Kidney (tissue), 13 donors: ENCODE measurements at regions not wholly inside any gene's neighbourhood (a gene's known extent, or its start where the extent isn't known, plus 50 kb on each side); places are given as distances from the start of the nearest gene placed in this dataset.
"Not testable (repeated sequence)": the region's sequence is repeated elsewhere in the genome, so short reads cannot be mapped to it uniquely, and the experiment has no call there.

Source experiments
- DNase-seq, 5 donors: peaks; one replicate each; pipeline ENCODE4 v3.0.0-alpha.2; 2013 to 2020
- FAIRE-seq: peaks from 2 replicates; lab custom pipeline; 2012; peaks lifted over from hg19 to GRCh38; lab: Jason Lieb, UNC
- H3K27ac ChIP-seq, 2 donors: one replicate each; pipeline ENCODE4 v1.7.0; 2013; ENCODE audit warnings: low read depth in 2 of 2, low read length in 2 of 2, inconsistent platforms in 1 of 2
- H3K27me3 ChIP-seq: one replicate; pipeline ENCODE4 v1.7.1; 2013; ENCODE audit warnings: low read length, inconsistent platforms; ENCODE audit not compliant: control insufficient read depth, insufficient read depth
- H3K36me3 ChIP-seq, 3 donors: one replicate each; pipeline versions ENCODE4 v1.7.0 to v1.7.1; 2013; ENCODE audit warnings: low read length in 3 of 3, control low read depth in 1 of 3, inconsistent platforms in 1 of 3; ENCODE audit not compliant: insufficient read depth in 3 of 3, control insufficient read depth in 2 of 3
- H3K4me1 ChIP-seq, 3 donors: one replicate each; pipeline versions ENCODE4 v1.7.0 to v1.7.1; 2013; ENCODE audit warnings: low read length in 3 of 3, inconsistent platforms in 1 of 3, low read depth in 1 of 3; ENCODE audit not compliant: control insufficient read depth in 2 of 3, insufficient read depth in 2 of 3
- H3K4me3 ChIP-seq, 3 donors: one replicate each; pipeline versions ENCODE4 v1.7.0 to v1.8.1; 2013; ENCODE audit warnings: low read length in 3 of 3, control low read depth in 1 of 3, inconsistent platforms in 1 of 3
- H3K9ac ChIP-seq, 3 donors: one replicate each; pipeline versions ENCODE4 v1.7.0 to v1.7.1; 2013; ENCODE audit warnings: low read length in 3 of 3, control low read depth in 1 of 3, inconsistent platforms in 1 of 3
- H3K9me3 ChIP-seq, 3 donors: one replicate each; pipeline versions ENCODE4 v1.7.0 to v1.7.1; 2013; ENCODE audit warnings: low read length in 3 of 3, control low read depth in 1 of 3, inconsistent platforms in 1 of 3; ENCODE audit not compliant: control insufficient read depth in 2 of 3, insufficient read depth in 1 of 3
- intact Hi-C: fragments of 100-400 bp; cut with DNase I; formaldehyde crosslinking; loops from one replicate; pipeline ENCODE4 v1.11.1; 2022
- TF ChIP-seq, protein P1 (sequence below): IDR thresholded peaks from 3 replicates; pipeline ENCODE4 v1.5.1; 2012; ENCODE audit warnings: mild to moderate bottlenecking, moderate library complexity, borderline replicate concordance; ENCODE audit not compliant: insufficient read depth; ENCODE audit errors: extremely low read depth
- donor health status: control.
- donor health status: control.
- donor health status: control.
- donor health status: control.
- donor health status: control.
- donor health status: DM: yes; HTN: yes; CAD: no.
- donor health status: Normal renal cell carcinoma (clear cell type).

DNA sequence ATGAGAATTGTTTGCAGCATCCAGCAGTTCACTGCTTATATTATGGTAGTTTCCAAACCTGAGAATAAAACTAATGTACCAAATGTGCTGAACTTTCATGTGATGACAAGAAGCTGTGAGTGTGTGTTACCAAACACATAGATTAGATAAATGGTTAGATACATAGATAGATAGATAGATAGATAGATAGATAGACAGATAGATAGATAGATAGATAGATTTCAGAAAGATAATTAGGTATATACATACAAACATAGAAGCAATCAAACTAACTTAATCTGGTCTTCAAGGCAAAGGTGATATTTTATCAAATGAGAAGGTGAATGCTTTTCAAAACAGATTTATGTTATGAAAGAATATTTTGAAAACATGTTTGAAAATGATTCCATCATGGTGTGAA lies 147.3 kb upstream of the C11orf58 start:
- intact Hi-C loops, result no loop called here
- no peak for FAIRE-seq
- TF ChIP-seq, protein P1, sequence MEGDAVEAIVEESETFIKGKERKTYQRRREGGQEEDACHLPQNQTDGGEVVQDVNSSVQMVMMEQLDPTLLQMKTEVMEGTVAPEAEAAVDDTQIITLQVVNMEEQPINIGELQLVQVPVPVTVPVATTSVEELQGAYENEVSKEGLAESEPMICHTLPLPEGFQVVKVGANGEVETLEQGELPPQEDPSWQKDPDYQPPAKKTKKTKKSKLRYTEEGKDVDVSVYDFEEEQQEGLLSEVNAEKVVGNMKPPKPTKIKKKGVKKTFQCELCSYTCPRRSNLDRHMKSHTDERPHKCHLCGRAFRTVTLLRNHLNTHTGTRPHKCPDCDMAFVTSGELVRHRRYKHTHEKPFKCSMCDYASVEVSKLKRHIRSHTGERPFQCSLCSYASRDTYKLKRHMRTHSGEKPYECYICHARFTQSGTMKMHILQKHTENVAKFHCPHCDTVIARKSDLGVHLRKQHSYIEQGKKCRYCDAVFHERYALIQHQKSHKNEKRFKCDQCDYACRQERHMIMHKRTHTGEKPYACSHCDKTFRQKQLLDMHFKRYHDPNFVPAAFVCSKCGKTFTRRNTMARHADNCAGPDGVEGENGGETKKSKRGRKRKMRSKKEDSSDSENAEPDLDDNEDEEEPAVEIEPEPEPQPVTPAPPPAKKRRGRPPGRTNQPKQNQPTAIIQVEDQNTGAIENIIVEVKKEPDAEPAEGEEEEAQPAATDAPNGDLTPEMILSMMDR, result no peak
- Histone ChIP-seq H3K9ac (no peak overlapping the region), H3K9me3 (no peaks in the 10 kb centered on the region), H3K27me3 (no peaks in the 10 kb centered on the region), H3K27ac (no peak overlapping the region), H3K4me1 (no peaks in the 10 kb centered on the region), H3K36me3 (no peaks in the 10 kb centered on the region), H3K4me3 (no peak overlapping the region)
- DNase-seq, result no peak

DNA sequence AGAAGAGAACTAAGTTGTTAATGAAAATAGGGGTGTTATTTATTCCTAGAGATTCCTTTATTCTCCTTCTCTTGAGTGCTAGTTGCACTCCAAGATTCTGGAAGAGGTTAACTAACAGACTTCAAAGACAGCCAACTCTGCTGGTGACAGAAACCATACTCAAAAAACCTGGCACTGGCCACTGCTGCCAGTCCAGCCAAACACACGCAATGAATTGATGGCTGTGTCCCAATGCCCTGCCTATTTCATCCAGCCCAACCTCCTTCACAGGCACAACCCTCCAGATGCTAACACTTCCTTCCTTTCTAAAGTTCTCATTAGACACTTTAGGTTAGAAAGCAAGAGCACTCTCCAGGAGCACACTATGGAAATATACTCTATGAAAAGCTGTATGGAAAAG lies 150.8 kb upstream of the C11orf58 start:
- DNase-seq (no peak), FAIRE-seq (no peak)
- H3K9me3 ChIP-seq, result no peaks in the 10 kb centered on the region
- TF ChIP-seq, protein P1, result no peak
- H3K4me1 ChIP-seq, result no peaks in the 10 kb centered on the region
- H3K27ac ChIP-seq, result no peak overlapping the region
- no peak overlapping the region for H3K9ac ChIP-seq
- no peaks in the 10 kb centered on the region for H3K36me3 ChIP-seq
- H3K4me3 ChIP-seq, result no peak overlapping the region
- no peaks in the 10 kb centered on the region for H3K27me3 ChIP-seq
- intact Hi-C loops, result no loop called here

GRCh38 chr11:16584569-16584968 lies 153.9 kb upstream of the C11orf58 start:
- FAIRE-seq, result no peak
- TF ChIP-seq, protein P1, result no peak
- intact Hi-C loops, result no loop called here

DNA sequence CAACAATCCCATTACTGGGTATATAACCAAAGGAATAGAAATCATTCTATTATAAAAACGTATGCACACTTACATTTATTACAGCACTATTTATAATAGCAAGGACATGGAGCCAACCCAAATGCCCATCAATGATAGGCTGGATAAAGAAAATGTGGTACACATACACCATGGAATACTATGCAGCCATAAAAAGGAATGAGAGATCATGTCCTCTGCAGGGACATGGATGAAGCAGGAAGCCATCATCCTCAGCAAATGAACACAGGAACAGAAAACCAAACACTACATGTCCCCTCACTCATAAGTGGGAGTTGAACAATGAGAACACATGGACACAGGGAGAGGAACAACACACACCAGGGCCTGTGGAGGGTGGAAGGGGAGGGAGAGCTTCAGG lies 157.4 kb upstream of the C11orf58 start:
- DNase-seq, FAIRE-seq, H3K4me3 ChIP-seq, H3K27ac ChIP-seq, H3K9ac ChIP-seq, H3K36me3 ChIP-seq, H3K27me3 ChIP-seq, H3K9me3 ChIP-seq, H3K4me1 ChIP-seq, intact Hi-C loops: not testable (repeated sequence)

More at GRCh38 chr11:16584569-16584968, 153.9 kb upstream of the C11orf58 start:
- Histone ChIP-seq H3K4me1 (no peaks in the 10 kb centered on the region), H3K4me3 (no peak overlapping the region), H3K27ac (no peak overlapping the region), H3K36me3 (no peaks in the 10 kb centered on the region), H3K9me3 (no peaks in the 10 kb centered on the region), H3K9ac (no peak overlapping the region), H3K27me3 (no peaks in the 10 kb centered on the region)
- DNase-seq, result no peak
